ENCODE measurements at regions not wholly inside any gene's neighbourhood (a gene's known extent, or its start where the extent isn't known, plus 50 kb on each side); places are given as distances from the start of the nearest gene placed in this dataset.

DNA sequence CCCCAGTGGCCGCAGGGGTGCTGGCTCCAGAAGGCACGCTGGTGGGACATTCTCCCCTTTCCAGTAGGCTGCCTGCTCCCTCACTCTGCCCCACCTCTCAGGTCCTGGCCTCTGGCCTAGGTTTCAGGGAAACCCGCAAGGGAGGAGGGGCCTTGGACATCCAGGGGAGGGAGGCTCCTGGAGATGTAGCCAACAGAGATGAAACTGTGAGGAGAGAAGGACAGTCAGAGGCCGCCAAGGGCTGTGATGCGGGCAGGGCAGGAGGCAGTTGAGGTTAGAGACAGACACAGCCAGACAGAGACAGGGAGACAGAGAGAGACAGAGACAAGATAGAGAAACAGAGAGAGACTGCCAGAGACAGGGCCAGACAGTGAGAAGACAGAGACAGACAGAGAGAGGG, 127.7 kb downstream of the UQCRFS1 start:
- Histone ChIP-seq H4K8ac (ENCODE audit: low read depth, low read length) (no peak overlapping the region), H3K14ac (ENCODE audit: low read length) (peak overlapping the region; percentile 17), H2BK120ac (ENCODE audit: low read depth, low read length) (no peak overlapping the region), H3K27me3 (ENCODE audit: control insufficient read depth in 3 of 3, insufficient read depth in 3 of 3, low read depth in 1 of 3, low read length in 3 of 3) (no peaks in the 10 kb centered on the region), H2AFZ (ENCODE audit: low read length) (no peak overlapping the region), H3K4me2 (ENCODE audit: insufficient read depth, low read length, poor library complexity, severe bottlenecking) (no peak overlapping the region), H2BK5ac (ENCODE audit: low read length) (peak overlapping the region; percentile 92), H3K9me3 (replicated peaks in 1 of 2; ENCODE audit: control insufficient read depth in 2 of 2, insufficient read depth in 1 of 2, low read depth in 1 of 2, low read length in 2 of 2) (no peaks in the 10 kb centered on the region), H3K4me3 (ENCODE audit: low read length in 2 of 2) (peak overlapping the region in 1 of 2 donors; percentile 17), H2BK12ac (ENCODE audit: low read length) (no peak overlapping the region), H3K18ac (ENCODE audit: low read length) (peak overlapping the region; percentile 81), H3K27ac (replicated peaks; ENCODE audit: low read length) (no peak overlapping the region), H3K36me3 (replicated peaks in 1 of 2; ENCODE audit: control insufficient read depth in 2 of 2, insufficient read depth in 2 of 2, low read length in 2 of 2) (no peaks in the 10 kb centered on the region), H2BK15ac (ENCODE audit: low read length) (peak overlapping the region; percentile 92), H4K91ac (ENCODE audit: low read depth, low read length, poor library complexity) (no peak overlapping the region), H3K4ac (ENCODE audit: low read length) (peak overlapping the region; percentile 24), H3K9ac (ENCODE audit: low read depth, low read length, poor library complexity) (peak overlapping the region; percentile 14), H3K4me1 (ENCODE audit: control insufficient read depth in 2 of 2, insufficient read depth in 1 of 2, low read depth in 1 of 2, low read length in 2 of 2) (peaks cover 0 to 2% of the 10 kb centered on the region in 2 donors), H3K23ac (ENCODE audit: low read depth, low read length, poor library complexity) (no peak overlapping the region), H2AK5ac (ENCODE audit: low read depth, low read length) (no peak overlapping the region), H3K79me1 (ENCODE audit: low read depth, low read length) (no peaks in the 10 kb centered on the region)
- no CpG with 5 or more reads among the region's 5 CpGs for WGBS, 2 donors (ENCODE audit: extremely low coverage in 2 of 2, insufficient read length in 2 of 2, insufficient replicate concordance in 1 of 2)
- DNase-seq (ENCODE audit: low spot score): no peak

DNA sequence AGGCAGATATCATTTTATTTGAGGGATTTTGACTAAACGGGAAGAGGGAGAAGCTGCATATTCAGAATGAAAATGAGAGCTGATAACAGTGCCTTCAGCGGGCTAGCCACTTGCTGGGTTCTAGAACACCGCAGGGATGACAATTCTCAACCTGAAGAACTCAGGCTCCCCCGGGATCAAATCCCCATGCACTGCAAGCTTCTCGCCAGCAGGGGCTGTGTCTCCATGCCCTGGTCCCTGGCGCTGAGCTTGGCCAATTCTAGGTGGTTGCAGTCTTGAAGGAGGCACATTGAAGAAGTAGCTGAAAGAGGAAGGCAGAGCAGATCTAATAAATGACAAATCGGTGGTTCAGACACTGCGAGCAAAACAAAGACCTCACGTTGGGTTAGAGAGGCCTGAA, 128.7 kb downstream of the UQCRFS1 start:
- no peak overlapping the region for H3K14ac ChIP-seq (ENCODE audit: low read length)
- H3K23ac ChIP-seq (ENCODE audit: low read depth, low read length, poor library complexity): no peak overlapping the region
- WGBS, 2 donors (ENCODE audit: extremely low coverage in 2 of 2, insufficient read length in 2 of 2, insufficient replicate concordance in 1 of 2): no CpG with 5 or more reads among the region's 9 CpGs
- H3K27me3 ChIP-seq (ENCODE audit: control insufficient read depth in 3 of 3, insufficient read depth in 3 of 3, low read depth in 1 of 3, low read length in 3 of 3): no peaks in the 10 kb centered on the region
- H3K4ac ChIP-seq (ENCODE audit: low read length): no peak overlapping the region
- no peak overlapping the region for H3K18ac ChIP-seq (ENCODE audit: low read length)
- H2AK5ac ChIP-seq (ENCODE audit: low read depth, low read length): peak overlapping the region; percentile 14
- H3K36me3 ChIP-seq (replicated peaks in 1 of 2; ENCODE audit: control insufficient read depth in 2 of 2, insufficient read depth in 2 of 2, low read length in 2 of 2): no peaks in the 10 kb centered on the region
- no peak overlapping the region for H2BK120ac ChIP-seq (ENCODE audit: low read depth, low read length)
- H2BK15ac ChIP-seq (ENCODE audit: low read length): no peak overlapping the region
- no peak overlapping the region for H3K4me2 ChIP-seq (ENCODE audit: insufficient read depth, low read length, poor library complexity, severe bottlenecking)
- H4K91ac ChIP-seq (ENCODE audit: low read depth, low read length, poor library complexity): no peak overlapping the region
- DNase-seq (ENCODE audit: low spot score): no peak
- no peak overlapping the region for H3K4me3 ChIP-seq (ENCODE audit: low read length in 2 of 2)
- H3K27ac ChIP-seq (replicated peaks; ENCODE audit: low read length): no peak overlapping the region
- peaks cover 0 to 8% of the 10 kb centered on the region in 2 donors for H3K4me1 ChIP-seq (ENCODE audit: control insufficient read depth in 2 of 2, insufficient read depth in 1 of 2, low read depth in 1 of 2, low read length in 2 of 2)
- H2AFZ ChIP-seq (ENCODE audit: low read length): no peak overlapping the region
- no peaks in the 10 kb centered on the region for H3K79me1 ChIP-seq (ENCODE audit: low read depth, low read length)
- no peak overlapping the region for H4K8ac ChIP-seq (ENCODE audit: low read depth, low read length)
- no peak overlapping the region for H3K9ac ChIP-seq (ENCODE audit: low read depth, low read length, poor library complexity)
- H3K9me3 ChIP-seq (replicated peaks in 1 of 2; ENCODE audit: control insufficient read depth in 2 of 2, insufficient read depth in 1 of 2, low read depth in 1 of 2, low read length in 2 of 2): no peaks in the 10 kb centered on the region
- no peak overlapping the region for H2BK5ac ChIP-seq (ENCODE audit: low read length)
- no peak overlapping the region for H2BK12ac ChIP-seq (ENCODE audit: low read length)

DNA sequence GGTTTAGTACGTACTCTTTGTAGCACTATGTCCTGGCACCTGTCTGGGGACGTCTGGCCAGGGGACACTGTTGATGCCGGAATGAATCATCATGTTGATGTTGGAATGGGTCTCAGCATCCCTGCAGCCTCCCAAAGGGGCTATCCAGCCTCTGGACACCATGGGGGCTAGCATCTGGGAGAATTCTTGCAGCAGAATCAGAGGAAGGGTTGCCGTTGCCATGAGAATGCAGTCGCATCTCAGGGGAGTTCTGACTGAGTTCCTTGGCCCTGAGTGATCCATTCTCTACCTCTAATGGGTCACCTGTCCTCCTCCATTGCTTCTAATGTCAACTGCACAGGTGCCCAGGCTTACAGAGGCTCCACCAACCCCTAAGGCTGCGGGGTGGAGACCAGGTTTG, 129.1 kb downstream of the UQCRFS1 start:
- no peak for DNase-seq (ENCODE audit: low spot score)
- Histone ChIP-seq H3K9me3 (replicated peaks in 1 of 2; ENCODE audit: control insufficient read depth in 2 of 2, insufficient read depth in 1 of 2, low read depth in 1 of 2, low read length in 2 of 2) (no peaks in the 10 kb centered on the region), H3K4me3 (ENCODE audit: low read length in 2 of 2) (no peak overlapping the region), H3K4me1 (ENCODE audit: control insufficient read depth in 2 of 2, insufficient read depth in 1 of 2, low read depth in 1 of 2, low read length in 2 of 2) (peaks cover 0 to 8% of the 10 kb centered on the region in 2 donors), H3K79me1 (ENCODE audit: low read depth, low read length) (no peaks in the 10 kb centered on the region), H3K4ac (ENCODE audit: low read length) (no peak overlapping the region), H2BK15ac (ENCODE audit: low read length) (no peak overlapping the region), H4K8ac (ENCODE audit: low read depth, low read length) (no peak overlapping the region), H3K9ac (ENCODE audit: low read depth, low read length, poor library complexity) (no peak overlapping the region), H2AFZ (ENCODE audit: low read length) (no peak overlapping the region), H2BK120ac (ENCODE audit: low read depth, low read length) (no peak overlapping the region), H3K27me3 (ENCODE audit: control insufficient read depth in 3 of 3, insufficient read depth in 3 of 3, low read depth in 1 of 3, low read length in 3 of 3) (no peaks in the 10 kb centered on the region), H3K27ac (replicated peaks; ENCODE audit: low read length) (no peak overlapping the region), H3K14ac (ENCODE audit: low read length) (no peak overlapping the region), H2AK5ac (ENCODE audit: low read depth, low read length) (no peak overlapping the region), H4K91ac (ENCODE audit: low read depth, low read length, poor library complexity) (no peak overlapping the region), H3K4me2 (ENCODE audit: insufficient read depth, low read length, poor library complexity, severe bottlenecking) (no peak overlapping the region), H3K23ac (ENCODE audit: low read depth, low read length, poor library complexity) (no peak overlapping the region), H2BK12ac (ENCODE audit: low read length) (no peak overlapping the region), H3K36me3 (replicated peaks in 1 of 2; ENCODE audit: control insufficient read depth in 2 of 2, insufficient read depth in 2 of 2, low read length in 2 of 2) (no peaks in the 10 kb centered on the region), H2BK5ac (ENCODE audit: low read length) (no peak overlapping the region), H3K18ac (ENCODE audit: low read length) (no peak overlapping the region)
- no CpG with 5 or more reads among the region's 6 CpGs for whole genome bisulfite sequencing, 2 donors (ENCODE audit: extremely low coverage in 2 of 2, insufficient read length in 2 of 2, insufficient replicate concordance in 1 of 2)

DNA sequence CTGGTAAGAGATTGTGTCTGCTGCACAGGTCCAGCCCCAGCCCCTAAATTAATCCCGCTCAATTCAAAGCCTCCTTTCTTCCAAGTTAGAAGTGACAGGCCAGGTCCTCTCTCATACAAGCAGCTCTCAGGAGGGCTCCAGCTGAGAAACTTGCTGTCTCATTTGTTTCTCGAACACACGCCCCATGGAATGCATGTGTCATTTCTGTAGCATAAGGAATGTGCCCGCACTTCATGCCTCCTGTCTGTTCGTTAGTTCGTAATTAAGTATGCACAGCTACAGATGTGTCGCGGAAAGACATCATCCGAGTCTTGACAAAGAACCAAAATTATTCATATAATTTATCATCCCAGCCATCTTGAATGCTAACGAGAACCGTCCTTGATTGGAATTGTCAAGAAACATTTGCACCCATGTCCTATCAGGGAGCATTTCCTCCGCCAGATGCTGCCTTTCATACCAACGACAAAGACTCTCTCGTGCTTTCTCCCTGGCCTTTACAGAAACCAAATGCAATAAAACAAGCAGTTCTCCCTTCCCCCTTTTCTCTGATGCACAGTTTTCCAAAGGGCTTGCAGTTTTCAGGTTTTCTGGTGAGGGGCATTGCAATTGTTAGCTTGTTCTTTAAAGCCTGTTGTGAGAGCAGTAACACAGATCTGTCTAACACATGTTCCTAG, 133.5 kb downstream of the UQCRFS1 start:
- Histone ChIP-seq H3K4me2 (ENCODE audit: insufficient read depth, low read length, poor library complexity, severe bottlenecking) (no peak overlapping the region), H2BK120ac (ENCODE audit: low read depth, low read length) (no peak overlapping the region), H3K4me3 (ENCODE audit: low read length in 2 of 2) (no peak overlapping the region), H2AK5ac (ENCODE audit: low read depth, low read length) (no peak overlapping the region), H3K9ac (ENCODE audit: low read depth, low read length, poor library complexity) (no peak overlapping the region), H2BK15ac (ENCODE audit: low read length) (no peak overlapping the region), H4K8ac (ENCODE audit: low read depth, low read length) (no peak overlapping the region), H3K36me3 (replicated peaks in 1 of 2; ENCODE audit: control insufficient read depth in 2 of 2, insufficient read depth in 2 of 2, low read length in 2 of 2) (no peaks in the 10 kb centered on the region), H3K14ac (ENCODE audit: low read length) (no peak overlapping the region), H3K27ac (replicated peaks; ENCODE audit: low read length) (peak overlapping the region; percentile 53), H2BK5ac (ENCODE audit: low read length) (no peak overlapping the region), H3K79me1 (ENCODE audit: low read depth, low read length) (no peaks in the 10 kb centered on the region), H3K23ac (ENCODE audit: low read depth, low read length, poor library complexity) (no peak overlapping the region), H2BK12ac (ENCODE audit: low read length) (no peak overlapping the region), H3K4me1 (ENCODE audit: control insufficient read depth in 2 of 2, insufficient read depth in 1 of 2, low read depth in 1 of 2, low read length in 2 of 2) (peaks cover 0 to 17% of the 10 kb centered on the region in 2 donors), H2AFZ (ENCODE audit: low read length) (no peak overlapping the region), H3K4ac (ENCODE audit: low read length) (no peak overlapping the region), H4K91ac (ENCODE audit: low read depth, low read length, poor library complexity) (no peak overlapping the region), H3K9me3 (replicated peaks in 1 of 2; ENCODE audit: control insufficient read depth in 2 of 2, insufficient read depth in 1 of 2, low read depth in 1 of 2, low read length in 2 of 2) (no peaks in the 10 kb centered on the region), H3K27me3 (ENCODE audit: control insufficient read depth in 3 of 3, insufficient read depth in 3 of 3, low read depth in 1 of 3, low read length in 3 of 3) (no peaks in the 10 kb centered on the region), H3K18ac (ENCODE audit: low read length) (no peak overlapping the region)
- no CpG with 5 or more reads among the region's 14 CpGs for WGBS, 2 donors (ENCODE audit: extremely low coverage in 2 of 2, insufficient read length in 2 of 2, insufficient replicate concordance in 1 of 2)
- peak; percentile 30 for DNase-seq (ENCODE audit: low spot score)

Data from neuronal stem cell (in vitro differentiated cells).